Endothelial cell of umbilical vein (primary cell): ENCODE measurements at regions not wholly inside any gene's neighbourhood (a gene's known extent, or its start where the extent isn't known, plus 50 kb on each side); places are given as distances from the start of the nearest gene placed in this dataset.

Experiments
- BruUV-seq: library from RNA; stranded (reverse); fragments of 400-500 nt; replicated peaks from 2 replicates; lab custom pipeline; 2021; lab: Mats Ljungman, UMichigan
- CTCF ChIA-PET: fragments of 300-600, 350-600 bp; sonication (Branson Sonifier 250); formaldehyde crosslinking; loops from one replicate; lab custom pipeline; 2021; ENCODE audit warnings: antibody characterized with exemption, inconsistent platforms; lab: Charles Lee
- POLR2A ChIA-PET: fragments of 300-600, 350-600 bp; sonication (Branson Sonifier 250); formaldehyde crosslinking; loops from one replicate; lab custom pipeline; 2021; ENCODE audit warnings: antibody characterized with exemption, inconsistent platforms; lab: Charles Lee
- DNase-seq: peaks from one replicate; pipeline ENCODE4 v3.0.0-alpha.2; 2011; ENCODE audit warnings: low read depth, low spot score
- FAIRE-seq: peaks from 2 replicates; lab custom pipeline; 2011; peaks lifted over from hg19 to GRCh38; lab: Jason Lieb, UNC
- H2AFZ ChIP-seq: 2 replicates; pipeline ENCODE4 v1.6.0; 2012; ENCODE audit warnings: low read depth, low read length, control low read depth, inconsistent platforms
- H3K27ac ChIP-seq: 2 replicates; pipeline ENCODE4 v1.5.1; 2011; ENCODE audit warnings: low read depth, mild to moderate bottlenecking, control low read depth, low read length, moderate library complexity; ENCODE audit not compliant: insufficient read depth
- H3K27me3 ChIP-seq, 2 experiments: 2 replicates each; pipeline versions ENCODE4 v1.6.0 to v1.6.1; 2011; ENCODE audit warnings: low read length in 2 of 2, mixed read lengths in 1 of 2; ENCODE audit not compliant: control insufficient read depth in 2 of 2, insufficient read depth in 2 of 2
- H3K36me3 ChIP-seq, 2 experiments: 2 replicates in 1 of 2; 3 replicates in 1 of 2; pipeline ENCODE4 v1.5.1; 2011; ENCODE audit warnings: low read length in 2 of 2, mild to moderate bottlenecking in 1 of 2, moderate library complexity in 1 of 2; ENCODE audit not compliant: control insufficient read depth in 2 of 2, insufficient read depth in 2 of 2; ENCODE audit errors: extremely low read depth in 1 of 2
- H3K4me1 ChIP-seq: 3 replicates; pipeline ENCODE4 v1.5.1; 2011; ENCODE audit warnings: mild to moderate bottlenecking, low read length; ENCODE audit not compliant: control insufficient read depth, insufficient read depth; ENCODE audit errors: extremely low read depth
- H3K4me2 ChIP-seq: 2 replicates; pipeline ENCODE4 v1.6.1; 2011; ENCODE audit warnings: low read length, control low read depth, mixed read lengths; ENCODE audit not compliant: insufficient read depth
- H3K4me3 ChIP-seq, 3 experiments: fragments of 200-600 bp in 1 of 3; sonication (generic), shearing (Covaris generic) in 1 of 3; replicated peaks in 1 of 3; 2 replicates each; pipeline ENCODE4 v1.5.1; 2011 to 2016; ENCODE audit warnings: control low read depth in 3 of 3, low read length in 3 of 3, mild to moderate bottlenecking in 2 of 3, inconsistent platforms in 1 of 3, low read depth in 1 of 3, moderate library complexity in 1 of 3; ENCODE audit not compliant: insufficient read depth in 1 of 3
- H3K79me2 ChIP-seq: 2 replicates; pipeline ENCODE4 v1.6.0; 2012; ENCODE audit warnings: low read length, inconsistent platforms; ENCODE audit not compliant: control insufficient read depth, insufficient read depth
- H3K9ac ChIP-seq: replicated peaks from 2 replicates; pipeline ENCODE3; 2011; ENCODE audit warnings: low read length, control low read depth; ENCODE audit not compliant: insufficient read depth; ENCODE audit errors: extremely low read depth
- H3K9me1 ChIP-seq: replicated peaks from 3 replicates; pipeline ENCODE4 v1.6.0; 2011; ENCODE audit warnings: mild to moderate bottlenecking, low read length; ENCODE audit not compliant: control insufficient read depth, insufficient read depth; ENCODE audit errors: extremely low read depth
- H3K9me3 ChIP-seq: replicated peaks from 2 replicates; pipeline ENCODE4 v1.5.1; 2012; ENCODE audit warnings: low read length, inconsistent platforms; ENCODE audit not compliant: control insufficient read depth, insufficient read depth
- H4K20me1 ChIP-seq: replicated peaks from 2 replicates; pipeline ENCODE3; 2011; ENCODE audit warnings: mild to moderate bottlenecking, low read length; ENCODE audit not compliant: control insufficient read depth, insufficient read depth; ENCODE audit errors: extremely low read depth
- EZH2 ChIP-seq: IDR thresholded peaks from 2 replicates; pipeline ENCODE4 v1.6.1; 2012; ENCODE audit warnings: borderline replicate concordance, low read depth, mild to moderate bottlenecking, moderate library complexity, low read length, inconsistent platforms; ENCODE audit not compliant: severe bottlenecking
- FOS ChIP-seq: IDR thresholded peaks from 2 replicates; pipeline ENCODE4 v1.6.1; 2011; ENCODE audit warnings: mild to moderate bottlenecking, low read length, moderate library complexity, borderline replicate concordance; ENCODE audit not compliant: insufficient read depth
- GATA2 ChIP-seq: IDR thresholded peaks from 2 replicates; pipeline ENCODE4 v1.7.0; 2011; ENCODE audit warnings: low read depth, mild to moderate bottlenecking, moderate library complexity, mixed read lengths, low read length; ENCODE audit not compliant: insufficient read length, insufficient read depth
- JUN ChIP-seq: IDR thresholded peaks from 2 replicates; pipeline ENCODE4 v1.6.1; 2011; ENCODE audit warnings: borderline replicate concordance, low read depth; ENCODE audit not compliant: insufficient read length, insufficient read depth
- MYC ChIP-seq: IDR thresholded peaks from one replicate; pipeline ENCODE4 v1.6.1; 2011; ENCODE audit warnings: mild to moderate bottlenecking, low read depth, low read length
- POLR2A ChIP-seq: IDR thresholded peaks from 2 replicates; pipeline ENCODE4 v1.6.1; 2012; ENCODE audit warnings: low read depth, mild to moderate bottlenecking, control low read depth, low read length
- POLR2AphosphoS5 ChIP-seq: IDR thresholded peaks from 2 replicates; pipeline ENCODE4 v1.6.1; 2012; ENCODE audit warnings: low read depth, mild to moderate bottlenecking, control low read depth, low read length, moderate library complexity; ENCODE audit not compliant: insufficient read depth
- dilution Hi-C: fragments of 300-500 bp; cut with MboI; formaldehyde crosslinking; loops from one replicate; pipeline ENCODE4 v1.15.0; 2019; ENCODE audit warnings: low sequenced_read_pairs; ENCODE audit not compliant: extremely low pct_ligation_motif_present
- intact Hi-C: fragments of 100-400 bp; cut with micrococcal nuclease; formaldehyde crosslinking; loops from one replicate; pipeline ENCODE4 v1.10.0; 2022
- TF ChIP-seq, protein P1 (sequence below): IDR thresholded peaks from 2 replicates; pipeline ENCODE4 v1.6.1; 2011; ENCODE audit not compliant: insufficient read depth, insufficient read length
- TF ChIP-seq, protein P2 (sequence below), 2 donors: IDR thresholded peaks; 1 replicate in 1 of 2; 2 replicates in 1 of 2; pipeline ENCODE4 v1.5.1; 2011; ENCODE audit warnings: low read length in 2 of 2, mild to moderate bottlenecking in 2 of 2, moderate library complexity in 2 of 2, control low read depth in 1 of 2, inconsistent platforms in 1 of 2, low read depth in 1 of 2; ENCODE audit not compliant: insufficient read depth in 1 of 2; ENCODE audit errors: extremely low read depth in 1 of 2

DNA sequence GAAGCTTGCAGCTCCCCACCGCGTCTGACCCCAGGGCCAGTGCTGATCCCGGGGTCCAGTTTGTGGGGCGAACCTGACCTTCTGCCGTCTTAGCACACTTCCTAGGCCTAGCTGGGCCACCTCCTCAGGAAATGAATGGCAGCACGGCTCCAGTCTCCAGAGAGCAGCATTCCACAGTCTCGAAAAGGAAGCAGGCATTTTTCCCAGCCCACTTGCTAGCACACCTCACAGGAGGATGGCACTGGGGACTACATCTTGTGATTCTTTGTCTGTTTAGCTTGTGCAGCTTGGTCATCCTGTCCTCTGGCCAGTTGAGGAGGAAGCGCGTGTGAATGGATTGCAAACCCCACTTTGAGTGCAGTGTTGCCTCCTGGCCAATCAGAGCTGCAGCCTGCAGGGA lies 308.0 kb upstream of the IRX2 start:
- Histone ChIP-seq H3K9me1 (no peaks in the 10 kb centered on the region), H4K20me1 (no peaks in the 10 kb centered on the region)
- POLR2A ChIA-PET, result no interaction called here

More for the DNA sequence above, 308.0 kb upstream of the IRX2 start:
- intact Hi-C loops, result no loop called here
- H3K4me1 ChIP-seq, result no peaks in the 10 kb centered on the region
- dilution Hi-C loops, result no loop called here
- H3K79me2 ChIP-seq, result no peaks in the 10 kb centered on the region
- no peak for DNase-seq
- CTCF ChIA-PET, result no interaction called here
- no peaks in the 10 kb centered on the region for H3K36me3 ChIP-seq
- no peak overlapping the region for H3K27ac ChIP-seq
- H3K9me3 ChIP-seq, result peaks cover 4% of the 10 kb centered on the region
- BruUV-seq, result no TSS peak
- TF ChIP-seq MYC (no peak), JUN (no peak), GATA2 (no peak), EZH2 (no peak), POLR2AphosphoS5 (no peak), FOS (no peak), POLR2A (no peak)
- TF ChIP-seq, protein P1, sequence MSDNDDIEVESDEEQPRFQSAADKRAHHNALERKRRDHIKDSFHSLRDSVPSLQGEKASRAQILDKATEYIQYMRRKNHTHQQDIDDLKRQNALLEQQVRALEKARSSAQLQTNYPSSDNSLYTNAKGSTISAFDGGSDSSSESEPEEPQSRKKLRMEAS, result no peak
- TF ChIP-seq, protein P2, sequence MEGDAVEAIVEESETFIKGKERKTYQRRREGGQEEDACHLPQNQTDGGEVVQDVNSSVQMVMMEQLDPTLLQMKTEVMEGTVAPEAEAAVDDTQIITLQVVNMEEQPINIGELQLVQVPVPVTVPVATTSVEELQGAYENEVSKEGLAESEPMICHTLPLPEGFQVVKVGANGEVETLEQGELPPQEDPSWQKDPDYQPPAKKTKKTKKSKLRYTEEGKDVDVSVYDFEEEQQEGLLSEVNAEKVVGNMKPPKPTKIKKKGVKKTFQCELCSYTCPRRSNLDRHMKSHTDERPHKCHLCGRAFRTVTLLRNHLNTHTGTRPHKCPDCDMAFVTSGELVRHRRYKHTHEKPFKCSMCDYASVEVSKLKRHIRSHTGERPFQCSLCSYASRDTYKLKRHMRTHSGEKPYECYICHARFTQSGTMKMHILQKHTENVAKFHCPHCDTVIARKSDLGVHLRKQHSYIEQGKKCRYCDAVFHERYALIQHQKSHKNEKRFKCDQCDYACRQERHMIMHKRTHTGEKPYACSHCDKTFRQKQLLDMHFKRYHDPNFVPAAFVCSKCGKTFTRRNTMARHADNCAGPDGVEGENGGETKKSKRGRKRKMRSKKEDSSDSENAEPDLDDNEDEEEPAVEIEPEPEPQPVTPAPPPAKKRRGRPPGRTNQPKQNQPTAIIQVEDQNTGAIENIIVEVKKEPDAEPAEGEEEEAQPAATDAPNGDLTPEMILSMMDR (IDR thresholded peaks at IDR 0.05; ENCODE audit: extremely low read depth in 1 of 2, insufficient read depth in 1 of 2, low read depth in 1 of 2, low read length in 2 of 2), result no peak
- FAIRE-seq, result no peak
- no peak overlapping the region for H3K9ac ChIP-seq
- no peaks in the 10 kb centered on the region for H3K27me3 ChIP-seq
- no peak overlapping the region for H3K4me2 ChIP-seq
- no peak overlapping the region for H3K4me3 ChIP-seq
- no peak overlapping the region for H2AFZ ChIP-seq
